ENCODE measurements at regions not wholly inside any gene's neighbourhood (a gene's known extent, or its start where the extent isn't known, plus 50 kb on each side); places are given as distances from the start of the nearest gene placed in this dataset.
"Not testable (repeated sequence)": the region's sequence is repeated elsewhere in the genome, so short reads cannot be mapped to it uniquely, and the experiment has no call there.

GRCh38 chr5:86979811-86980411 is 287.8 kb upstream of the RASA1 start:
- peak in 1 of 2 donors; percentile 17 for DNase-seq

- no peak for DNase-seq
Measured at GRCh38 chr5:86981898-86982297, 285.8 kb upstream of the RASA1 start.

GRCh38 chr5:86983208-86983607 is 284.5 kb upstream of the RASA1 start:
- DNase-seq = no peak

GRCh38 chr5:86986837-86987236 is 280.8 kb upstream of the RASA1 start:
- no peak for DNase-seq

GRCh38 chr5:86997516-86997915 is 270.2 kb upstream of the RASA1 start:
- DNase-seq = no peak

- no peak for DNase-seq
Measured at GRCh38 chr5:86999951-87000350, 267.7 kb upstream of the RASA1 start.

- no peak for DNase-seq
Measured at GRCh38 chr5:87002485-87002884, 265.2 kb upstream of the RASA1 start.

- no peak for DNase-seq
Measured at GRCh38 chr5:87004101-87004500, 263.6 kb upstream of the RASA1 start.

GRCh38 chr5:87007737-87008136 is 259.9 kb upstream of the RASA1 start:
- no peak for DNase-seq

- DNase-seq = no peak
Measured at GRCh38 chr5:87008751-87009560, 258.7 kb upstream of the RASA1 start.

- DNase-seq = no peak
Measured at GRCh38 chr5:87010736-87011135, 256.9 kb upstream of the RASA1 start.

- DNase-seq = no peak
Measured at GRCh38 chr5:87015901-87016300, 251.8 kb upstream of the RASA1 start.

- peak; percentile 25 to 26 for DNase-seq
Measured at GRCh38 chr5:87020099-87020934, 247.4 kb upstream of the RASA1 start.

- no peak for DNase-seq
Measured at GRCh38 chr5:87022415-87022814, 245.3 kb upstream of the RASA1 start.

GRCh38 chr5:87027570-87027969 is 240.1 kb upstream of the RASA1 start:
- DNase-seq = no peak

GRCh38 chr5:87029951-87030350 is 237.7 kb upstream of the RASA1 start:
- DNase-seq = no peak

- DNase-seq = no peak
Measured at GRCh38 chr5:87030699-87031098, 237.0 kb upstream of the RASA1 start.

GRCh38 chr5:87034557-87034956 is 233.1 kb upstream of the RASA1 start:
- DNase-seq = no peak

GRCh38 chr5:87042554-87042953 is 225.1 kb upstream of the RASA1 start:
- DNase-seq = no peak

- DNase-seq = no peak
Measured at GRCh38 chr5:87048156-87048555, 219.5 kb upstream of the RASA1 start.

- not testable (repeated sequence) for DNase-seq
Measured at GRCh38 chr5:87049012-87049411, 218.7 kb upstream of the RASA1 start.

GRCh38 chr5:87051502-87052113 is 216.1 kb upstream of the RASA1 start:
- DNase-seq = no peak

- no peak for DNase-seq
Measured at GRCh38 chr5:87053146-87053545, 214.5 kb upstream of the RASA1 start.
